ENCODE measurements at regions not wholly inside any gene's neighbourhood (a gene's known extent, or its start where the extent isn't known, plus 50 kb on each side); places are given as distances from the start of the nearest gene placed in this dataset.

DNA sequence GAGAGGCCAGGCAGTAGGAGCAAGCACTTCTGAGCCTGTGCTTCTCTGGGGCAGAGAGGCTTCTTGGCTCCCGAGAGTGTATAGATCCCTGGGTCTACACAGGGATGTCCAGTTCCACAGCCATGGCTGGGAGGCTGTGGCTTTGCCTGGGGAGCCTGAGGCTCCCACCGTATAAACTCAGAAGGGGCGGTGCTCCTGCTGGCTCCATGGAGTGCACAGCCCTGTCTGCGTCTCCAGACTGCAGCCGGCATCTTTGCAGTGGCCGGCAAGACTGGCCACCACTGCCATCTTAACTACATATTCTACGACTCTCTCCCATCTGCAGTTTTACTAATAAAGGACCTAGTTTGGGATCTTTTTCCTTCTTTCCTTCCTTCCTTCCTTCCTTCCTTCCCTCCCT, 1253.8 kb downstream of the C4orf33 start:
- TF ChIP-seq, protein P1, sequence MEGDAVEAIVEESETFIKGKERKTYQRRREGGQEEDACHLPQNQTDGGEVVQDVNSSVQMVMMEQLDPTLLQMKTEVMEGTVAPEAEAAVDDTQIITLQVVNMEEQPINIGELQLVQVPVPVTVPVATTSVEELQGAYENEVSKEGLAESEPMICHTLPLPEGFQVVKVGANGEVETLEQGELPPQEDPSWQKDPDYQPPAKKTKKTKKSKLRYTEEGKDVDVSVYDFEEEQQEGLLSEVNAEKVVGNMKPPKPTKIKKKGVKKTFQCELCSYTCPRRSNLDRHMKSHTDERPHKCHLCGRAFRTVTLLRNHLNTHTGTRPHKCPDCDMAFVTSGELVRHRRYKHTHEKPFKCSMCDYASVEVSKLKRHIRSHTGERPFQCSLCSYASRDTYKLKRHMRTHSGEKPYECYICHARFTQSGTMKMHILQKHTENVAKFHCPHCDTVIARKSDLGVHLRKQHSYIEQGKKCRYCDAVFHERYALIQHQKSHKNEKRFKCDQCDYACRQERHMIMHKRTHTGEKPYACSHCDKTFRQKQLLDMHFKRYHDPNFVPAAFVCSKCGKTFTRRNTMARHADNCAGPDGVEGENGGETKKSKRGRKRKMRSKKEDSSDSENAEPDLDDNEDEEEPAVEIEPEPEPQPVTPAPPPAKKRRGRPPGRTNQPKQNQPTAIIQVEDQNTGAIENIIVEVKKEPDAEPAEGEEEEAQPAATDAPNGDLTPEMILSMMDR (IDR thresholded peaks at IDR 0.05; ENCODE audit: borderline replicate concordance, extremely low read depth, low read length, poor library complexity, severe bottlenecking), result no peak
- TF ChIP-seq EZH2 (IDR thresholded peaks at IDR 0.05; ENCODE audit: borderline replicate concordance, low read depth, low read length, severe bottlenecking), result no peak

Data from DND-41 (cell line).